Testis (tissue), 2 donors: ENCODE measurements at regions not wholly inside any gene's neighbourhood (a gene's known extent, or its start where the extent isn't known, plus 50 kb on each side); places are given as distances from the start of the nearest gene placed in this dataset.

Source experiments
- DNase-seq: peaks from one replicate; pipeline ENCODE4 v3.0.0-alpha.2; 2019
- H3K27ac ChIP-seq, 2 donors: fragments of 200-600 bp; sonication (generic); one replicate each; pipeline ENCODE4 v1.5.1; 2019
- H3K27me3 ChIP-seq: fragments of 200-600 bp; sonication (generic); one replicate; pipeline ENCODE4 v1.5.1; 2019
- H3K36me3 ChIP-seq: fragments of 200-600 bp; sonication (generic); one replicate; pipeline ENCODE4 v1.5.1; 2017; ENCODE audit warnings: low read depth; ENCODE audit errors: missing control alignments
- H3K4me1 ChIP-seq: fragments of 200-600 bp; sonication (generic); one replicate; pipeline ENCODE4 v1.5.1; 2019
- H3K4me3 ChIP-seq, 2 donors: fragments of 200-600 bp; sonication (generic); one replicate each; pipeline ENCODE4 v1.5.1; 2017 to 2019
- H3K9me3 ChIP-seq: fragments of 200-600 bp; sonication (generic); one replicate; pipeline ENCODE4 v1.5.1; 2017
- POLR2A ChIP-seq: fragments of 450-650 bp; IDR thresholded peaks from one replicate; pipeline ENCODE4 v1.6.1; 2017; ENCODE audit warnings: antibody characterized with exemption, mild to moderate bottlenecking, moderate library complexity
- WGBS, 2 donors: methylation state at CpG; one replicate each; pipeline ENCODE4 v1.1.5; 2018; 5-methylcytosine and 5-hydroxymethylcytosine counted together
- intact Hi-C: fragments of 100-400 bp; cut with DNase I; formaldehyde crosslinking; loops from one replicate; pipeline ENCODE4 v1.15.1; 2023; ENCODE audit warnings: low total_unique reads
- TF ChIP-seq, protein P1 (sequence below), 3 experiments: fragments of 450-650 bp in 2 of 3; fragments of 200-600 bp in 1 of 3; sonication (generic) in 1 of 3; IDR thresholded peaks; one replicate each; pipeline ENCODE4 v1.5.1; 2016 to 2019; ENCODE audit warnings: antibody characterized with exemption in 3 of 3, mild to moderate bottlenecking in 2 of 3, moderate library complexity in 1 of 3

DNA sequence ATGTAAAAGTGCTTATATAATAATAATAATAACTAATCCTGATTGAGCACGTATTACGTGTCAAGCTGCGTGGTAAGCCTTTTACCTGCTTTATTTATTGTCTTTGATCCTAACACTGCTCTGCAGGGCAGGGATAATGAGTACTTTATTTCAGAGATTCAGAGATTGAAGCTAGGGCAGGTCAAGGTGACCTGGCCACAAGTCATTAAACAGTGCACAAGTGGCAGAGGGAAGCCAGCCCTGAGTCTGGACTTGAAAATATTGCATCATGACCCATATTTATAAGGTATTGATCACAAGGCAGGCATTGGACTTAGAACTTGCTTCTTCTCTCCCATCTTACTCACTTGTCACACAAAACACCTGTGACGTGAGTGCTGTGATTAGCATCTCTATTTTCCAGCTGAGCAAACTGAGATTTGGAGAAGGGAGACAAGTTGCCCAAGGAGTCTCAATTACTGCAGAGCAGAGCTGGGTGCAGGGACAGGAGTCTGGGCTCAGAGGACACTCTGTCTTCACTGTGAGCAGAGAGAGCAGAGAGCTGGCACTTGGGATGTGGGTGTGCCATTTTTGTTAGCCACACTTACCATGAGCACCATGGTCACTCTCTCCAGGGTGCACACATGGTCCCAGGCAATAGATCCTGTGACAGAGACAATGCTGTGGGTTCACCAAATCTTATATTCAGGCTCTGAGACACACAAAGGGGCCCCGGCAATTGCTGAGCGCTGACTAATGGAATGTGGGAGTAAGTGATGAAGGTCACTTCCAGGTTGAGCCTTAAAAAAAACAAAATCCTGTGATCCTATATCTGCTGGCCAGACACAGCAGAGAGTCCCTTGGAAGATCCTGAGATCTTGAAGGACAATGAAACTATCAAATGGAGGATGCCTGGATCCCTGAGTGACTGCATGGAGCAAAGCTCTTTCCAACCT is 113.2 kb upstream of the MED13L start:
- H3K9me3 ChIP-seq, result no peaks in the 10 kb centered on the region
- H3K4me3 ChIP-seq, result no peak overlapping the region
- TF ChIP-seq, protein P1, sequence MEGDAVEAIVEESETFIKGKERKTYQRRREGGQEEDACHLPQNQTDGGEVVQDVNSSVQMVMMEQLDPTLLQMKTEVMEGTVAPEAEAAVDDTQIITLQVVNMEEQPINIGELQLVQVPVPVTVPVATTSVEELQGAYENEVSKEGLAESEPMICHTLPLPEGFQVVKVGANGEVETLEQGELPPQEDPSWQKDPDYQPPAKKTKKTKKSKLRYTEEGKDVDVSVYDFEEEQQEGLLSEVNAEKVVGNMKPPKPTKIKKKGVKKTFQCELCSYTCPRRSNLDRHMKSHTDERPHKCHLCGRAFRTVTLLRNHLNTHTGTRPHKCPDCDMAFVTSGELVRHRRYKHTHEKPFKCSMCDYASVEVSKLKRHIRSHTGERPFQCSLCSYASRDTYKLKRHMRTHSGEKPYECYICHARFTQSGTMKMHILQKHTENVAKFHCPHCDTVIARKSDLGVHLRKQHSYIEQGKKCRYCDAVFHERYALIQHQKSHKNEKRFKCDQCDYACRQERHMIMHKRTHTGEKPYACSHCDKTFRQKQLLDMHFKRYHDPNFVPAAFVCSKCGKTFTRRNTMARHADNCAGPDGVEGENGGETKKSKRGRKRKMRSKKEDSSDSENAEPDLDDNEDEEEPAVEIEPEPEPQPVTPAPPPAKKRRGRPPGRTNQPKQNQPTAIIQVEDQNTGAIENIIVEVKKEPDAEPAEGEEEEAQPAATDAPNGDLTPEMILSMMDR (IDR thresholded peaks at IDR 0.05), result no peak
- no peak for TF ChIP-seq POLR2A
- H3K36me3 ChIP-seq, result no peaks in the 10 kb centered on the region
- H3K27me3 ChIP-seq, result no peaks in the 10 kb centered on the region
- 94 to 95% methylated on average over 6 of the region's 6 CpGs for WGBS, 2 donors
- no peaks in the 10 kb centered on the region for H3K4me1 ChIP-seq
- intact Hi-C loops, result no loop called here
- H3K27ac ChIP-seq, result no peak overlapping the region
- no peak for DNase-seq

DNA sequence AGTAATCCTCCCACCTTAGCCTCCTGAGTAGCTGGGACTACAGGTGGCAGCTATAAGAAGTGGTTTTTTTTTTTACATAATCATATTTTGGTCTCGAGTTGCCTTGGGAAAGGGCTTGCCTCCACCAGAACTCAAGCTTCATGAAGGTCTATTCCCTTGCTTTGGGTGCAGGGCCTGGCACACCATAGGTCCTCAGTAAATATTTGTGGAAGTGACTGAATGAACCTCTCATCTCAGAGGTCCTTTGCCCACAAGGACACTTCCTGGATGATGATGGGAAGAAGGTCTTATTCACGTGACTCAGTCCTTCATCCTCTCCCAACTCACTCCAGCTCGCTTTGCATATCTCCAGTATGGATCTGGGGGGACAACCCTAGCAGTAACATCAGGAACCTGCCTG is 114.0 kb upstream of the MED13L start:
- H3K4me1 ChIP-seq, result no peaks in the 10 kb centered on the region
- no peak for DNase-seq
- no peaks in the 10 kb centered on the region for H3K9me3 ChIP-seq
- intact Hi-C loops, result no loop called here
- H3K4me3 ChIP-seq, result no peak overlapping the region
- no peak for TF ChIP-seq POLR2A
- TF ChIP-seq, protein P1 (IDR thresholded peaks at IDR 0.05), result no peak
- no peaks in the 10 kb centered on the region for H3K36me3 ChIP-seq
- H3K27ac ChIP-seq, result no peak overlapping the region
- WGBS, 2 donors, result 94 to 98% methylated on average over 3 of the region's 3 CpGs
- no peaks in the 10 kb centered on the region for H3K27me3 ChIP-seq

DNA sequence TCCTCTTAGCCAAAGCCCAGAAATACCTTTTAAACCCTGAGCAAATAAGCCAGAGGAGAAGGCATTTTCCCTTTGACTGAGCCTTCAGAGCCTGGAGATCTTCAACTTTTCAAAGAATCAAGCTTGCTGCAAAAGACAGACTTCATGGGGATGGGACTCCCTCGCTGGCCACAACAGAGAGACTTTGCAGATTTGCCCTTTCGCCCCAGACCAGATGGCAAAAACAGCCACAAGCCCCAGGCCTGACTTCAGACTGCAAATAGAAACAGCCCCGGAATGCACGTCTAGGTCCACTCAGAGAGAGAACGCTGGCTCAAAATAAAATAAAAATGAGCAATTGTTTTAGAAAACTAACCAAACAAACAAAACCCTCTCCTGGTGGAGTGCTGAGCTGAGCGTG is 114.6 kb upstream of the MED13L start:
- no peak overlapping the region for H3K27ac ChIP-seq
- H3K9me3 ChIP-seq, result no peaks in the 10 kb centered on the region
- no peak for TF ChIP-seq POLR2A
- TF ChIP-seq, protein P1 (IDR thresholded peaks at IDR 0.05), result no peak
- no peak overlapping the region for H3K4me3 ChIP-seq
- H3K27me3 ChIP-seq, result no peaks in the 10 kb centered on the region
- DNase-seq, result no peak
- 83 to 84% methylated on average over 6 of the region's 6 CpGs for WGBS, 2 donors
- H3K36me3 ChIP-seq, result no peaks in the 10 kb centered on the region
- intact Hi-C loops, result no loop called here
- no peaks in the 10 kb centered on the region for H3K4me1 ChIP-seq

DNA sequence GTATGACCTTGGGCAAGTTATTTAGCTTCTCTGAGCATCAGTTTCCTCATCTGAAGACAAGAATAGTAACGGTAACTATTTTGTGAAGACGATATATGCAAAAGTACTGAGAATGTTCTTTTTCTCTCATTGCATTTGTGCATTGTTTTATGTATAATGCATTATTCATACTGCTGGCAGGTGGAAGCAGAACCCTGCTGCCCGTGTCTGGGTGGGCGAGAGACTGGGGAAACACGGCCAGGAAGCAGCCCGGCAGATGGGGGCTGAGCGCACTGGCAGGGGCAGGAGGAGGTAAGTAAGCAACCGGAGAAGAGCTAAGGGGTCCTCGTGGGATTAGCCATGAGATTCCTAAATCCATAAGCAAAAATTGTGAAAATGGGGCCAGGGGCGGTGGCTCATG is 115.8 kb upstream of the MED13L start:
- no peak overlapping the region for H3K27ac ChIP-seq
- no peak overlapping the region for H3K4me3 ChIP-seq
- H3K27me3 ChIP-seq, result no peaks in the 10 kb centered on the region
- intact Hi-C loops, result no loop called here
- H3K9me3 ChIP-seq, result no peaks in the 10 kb centered on the region
- H3K36me3 ChIP-seq, result no peaks in the 10 kb centered on the region
- TF ChIP-seq, protein P1 (IDR thresholded peaks at IDR 0.05), result no peak
- no peak for TF ChIP-seq POLR2A
- H3K4me1 ChIP-seq, result no peaks in the 10 kb centered on the region
- 64 to 69% methylated on average over 10 of the region's 10 CpGs for WGBS, 2 donors
- no peak for DNase-seq
